ENCODE measurements at regions not wholly inside any gene's neighbourhood (a gene's known extent, or its start where the extent isn't known, plus 50 kb on each side); places are given as distances from the start of the nearest gene placed in this dataset.

DNA sequence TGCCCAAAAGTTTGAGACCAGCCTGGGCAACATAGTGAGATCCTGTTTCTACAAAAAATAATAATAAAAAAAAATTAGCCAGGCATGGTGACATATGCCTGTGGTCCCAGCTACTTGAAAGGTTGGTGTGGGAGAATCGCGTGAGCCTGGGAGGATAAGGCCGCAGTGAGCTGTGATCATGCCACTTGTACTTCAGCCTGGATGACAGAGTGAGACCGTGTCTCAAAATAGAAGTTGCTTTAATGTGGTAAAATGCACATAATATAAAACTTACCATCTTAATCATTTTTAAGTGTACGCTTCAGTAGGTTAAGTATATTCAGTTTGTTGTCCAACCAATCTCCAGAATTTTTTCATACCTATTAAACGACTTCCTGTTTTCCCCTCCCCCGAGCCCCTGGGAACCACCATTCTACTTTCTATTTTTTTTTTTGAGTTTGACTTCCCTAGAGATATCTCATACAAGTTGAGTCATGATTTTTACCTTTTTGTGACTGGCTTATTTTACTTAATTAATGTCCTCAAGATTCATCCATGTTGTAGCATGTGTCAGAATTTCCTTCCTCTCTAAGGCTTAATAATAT, 120.1 kb upstream of the POC5 start (continued):
- TF ChIP-seq, protein P1, sequence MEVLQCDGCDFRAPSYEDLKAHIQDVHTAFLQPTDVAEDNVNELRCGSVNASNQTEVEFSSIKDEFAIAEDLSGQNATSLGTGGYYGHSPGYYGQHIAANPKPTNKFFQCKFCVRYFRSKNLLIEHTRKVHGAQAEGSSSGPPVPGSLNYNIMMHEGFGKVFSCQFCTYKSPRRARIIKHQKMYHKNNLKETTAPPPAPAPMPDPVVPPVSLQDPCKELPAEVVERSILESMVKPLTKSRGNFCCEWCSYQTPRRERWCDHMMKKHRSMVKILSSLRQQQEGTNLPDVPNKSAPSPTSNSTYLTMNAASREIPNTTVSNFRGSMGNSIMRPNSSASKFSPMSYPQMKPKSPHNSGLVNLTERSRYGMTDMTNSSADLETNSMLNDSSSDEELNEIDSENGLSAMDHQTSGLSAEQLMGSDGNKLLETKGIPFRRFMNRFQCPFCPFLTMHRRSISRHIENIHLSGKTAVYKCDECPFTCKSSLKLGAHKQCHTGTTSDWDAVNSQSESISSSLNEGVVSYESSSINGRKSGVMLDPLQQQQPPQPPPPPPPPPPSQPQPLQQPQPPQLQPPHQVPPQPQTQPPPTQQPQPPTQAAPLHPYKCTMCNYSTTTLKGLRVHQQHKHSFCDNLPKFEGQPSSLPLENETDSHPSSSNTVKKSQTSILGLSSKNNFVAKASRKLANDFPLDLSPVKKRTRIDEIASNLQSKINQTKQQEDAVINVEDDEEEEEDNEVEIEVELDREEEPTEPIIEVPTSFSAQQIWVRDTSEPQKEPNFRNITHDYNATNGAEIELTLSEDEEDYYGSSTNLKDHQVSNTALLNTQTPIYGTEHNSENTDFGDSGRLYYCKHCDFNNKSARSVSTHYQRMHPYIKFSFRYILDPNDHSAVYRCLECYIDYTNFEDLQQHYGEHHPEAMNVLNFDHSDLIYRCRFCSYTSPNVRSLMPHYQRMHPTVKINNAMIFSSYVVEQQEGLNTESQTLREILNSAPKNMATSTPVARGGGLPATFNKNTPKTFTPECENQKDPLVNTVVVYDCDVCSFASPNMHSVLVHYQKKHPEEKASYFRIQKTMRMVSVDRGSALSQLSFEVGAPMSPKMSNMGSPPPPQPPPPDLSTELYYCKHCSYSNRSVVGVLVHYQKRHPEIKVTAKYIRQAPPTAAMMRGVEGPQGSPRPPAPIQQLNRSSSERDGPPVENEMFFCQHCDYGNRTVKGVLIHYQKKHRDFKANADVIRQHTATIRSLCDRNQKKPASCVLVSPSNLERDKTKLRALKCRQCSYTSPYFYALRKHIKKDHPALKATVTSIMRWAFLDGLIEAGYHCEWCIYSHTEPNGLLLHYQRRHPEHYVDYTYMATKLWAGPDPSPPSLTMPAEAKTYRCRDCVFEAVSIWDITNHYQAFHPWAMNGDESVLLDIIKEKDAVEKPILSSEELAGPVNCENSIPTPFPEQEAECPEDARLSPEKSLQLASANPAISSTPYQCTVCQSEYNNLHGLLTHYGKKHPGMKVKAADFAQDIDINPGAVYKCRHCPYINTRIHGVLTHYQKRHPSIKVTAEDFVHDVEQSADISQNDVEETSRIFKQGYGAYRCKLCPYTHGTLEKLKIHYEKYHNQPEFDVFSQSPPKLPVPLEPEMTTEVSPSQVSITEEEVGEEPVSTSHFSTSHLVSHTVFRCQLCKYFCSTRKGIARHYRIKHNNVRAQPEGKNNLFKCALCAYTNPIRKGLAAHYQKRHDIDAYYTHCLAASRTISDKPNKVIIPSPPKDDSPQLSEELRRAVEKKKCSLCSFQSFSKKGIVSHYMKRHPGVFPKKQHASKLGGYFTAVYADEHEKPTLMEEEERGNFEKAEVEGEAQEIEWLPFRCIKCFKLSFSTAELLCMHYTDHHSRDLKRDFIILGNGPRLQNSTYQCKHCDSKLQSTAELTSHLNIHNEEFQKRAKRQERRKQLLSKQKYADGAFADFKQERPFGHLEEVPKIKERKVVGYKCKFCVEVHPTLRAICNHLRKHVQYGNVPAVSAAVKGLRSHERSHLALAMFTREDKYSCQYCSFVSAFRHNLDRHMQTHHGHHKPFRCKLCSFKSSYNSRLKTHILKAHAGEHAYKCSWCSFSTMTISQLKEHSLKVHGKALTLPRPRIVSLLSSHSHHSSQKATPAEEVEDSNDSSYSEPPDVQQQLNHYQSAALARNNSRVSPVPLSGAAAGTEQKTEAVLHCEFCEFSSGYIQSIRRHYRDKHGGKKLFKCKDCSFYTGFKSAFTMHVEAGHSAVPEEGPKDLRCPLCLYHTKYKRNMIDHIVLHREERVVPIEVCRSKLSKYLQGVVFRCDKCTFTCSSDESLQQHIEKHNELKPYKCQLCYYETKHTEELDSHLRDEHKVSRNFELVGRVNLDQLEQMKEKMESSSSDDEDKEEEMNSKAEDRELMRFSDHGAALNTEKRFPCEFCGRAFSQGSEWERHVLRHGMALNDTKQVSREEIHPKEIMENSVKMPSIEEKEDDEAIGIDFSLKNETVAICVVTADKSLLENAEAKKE (CRISPR knock-in tag; IDR thresholded peaks at IDR 0.05), result no peak
- TF ChIP-seq, protein P2, sequence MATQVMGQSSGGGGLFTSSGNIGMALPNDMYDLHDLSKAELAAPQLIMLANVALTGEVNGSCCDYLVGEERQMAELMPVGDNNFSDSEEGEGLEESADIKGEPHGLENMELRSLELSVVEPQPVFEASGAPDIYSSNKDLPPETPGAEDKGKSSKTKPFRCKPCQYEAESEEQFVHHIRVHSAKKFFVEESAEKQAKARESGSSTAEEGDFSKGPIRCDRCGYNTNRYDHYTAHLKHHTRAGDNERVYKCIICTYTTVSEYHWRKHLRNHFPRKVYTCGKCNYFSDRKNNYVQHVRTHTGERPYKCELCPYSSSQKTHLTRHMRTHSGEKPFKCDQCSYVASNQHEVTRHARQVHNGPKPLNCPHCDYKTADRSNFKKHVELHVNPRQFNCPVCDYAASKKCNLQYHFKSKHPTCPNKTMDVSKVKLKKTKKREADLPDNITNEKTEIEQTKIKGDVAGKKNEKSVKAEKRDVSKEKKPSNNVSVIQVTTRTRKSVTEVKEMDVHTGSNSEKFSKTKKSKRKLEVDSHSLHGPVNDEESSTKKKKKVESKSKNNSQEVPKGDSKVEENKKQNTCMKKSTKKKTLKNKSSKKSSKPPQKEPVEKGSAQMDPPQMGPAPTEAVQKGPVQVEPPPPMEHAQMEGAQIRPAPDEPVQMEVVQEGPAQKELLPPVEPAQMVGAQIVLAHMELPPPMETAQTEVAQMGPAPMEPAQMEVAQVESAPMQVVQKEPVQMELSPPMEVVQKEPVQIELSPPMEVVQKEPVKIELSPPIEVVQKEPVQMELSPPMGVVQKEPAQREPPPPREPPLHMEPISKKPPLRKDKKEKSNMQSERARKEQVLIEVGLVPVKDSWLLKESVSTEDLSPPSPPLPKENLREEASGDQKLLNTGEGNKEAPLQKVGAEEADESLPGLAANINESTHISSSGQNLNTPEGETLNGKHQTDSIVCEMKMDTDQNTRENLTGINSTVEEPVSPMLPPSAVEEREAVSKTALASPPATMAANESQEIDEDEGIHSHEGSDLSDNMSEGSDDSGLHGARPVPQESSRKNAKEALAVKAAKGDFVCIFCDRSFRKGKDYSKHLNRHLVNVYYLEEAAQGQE (IDR thresholded peaks at IDR 0.05; ENCODE audit: unreplicated experiment), result no peak
- TF ChIP-seq STAT1 (IDR thresholded peaks at IDR 0.05; ENCODE audit: unreplicated experiment), result no peak

DNA sequence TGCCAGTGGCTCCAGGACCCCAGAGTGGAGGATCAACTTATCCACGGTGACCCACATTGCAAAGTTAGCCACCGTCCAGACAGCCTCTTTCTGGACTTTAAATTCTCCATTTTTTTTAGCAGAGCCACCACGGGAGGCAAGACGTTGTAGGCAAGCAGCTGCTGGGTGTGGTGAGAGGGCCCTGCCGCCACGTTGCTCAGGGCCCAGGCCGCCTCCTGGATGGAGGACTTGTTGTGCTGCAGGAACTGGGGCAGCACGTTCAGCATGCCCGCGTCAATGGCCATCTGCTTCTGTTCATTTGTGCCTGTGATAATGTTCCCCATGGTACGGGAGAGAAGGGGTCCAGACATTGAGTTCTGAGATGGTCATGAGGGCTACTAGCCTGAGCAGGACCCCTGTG, 114.3 kb upstream of the POC5 start:
- H4K20me1 ChIP-seq (replicated peaks; ENCODE audit: insufficient read depth), result no peaks in the 10 kb centered on the region
- no peaks in the 10 kb centered on the region for H3K27me3 Mint-ChIP-seq (ENCODE audit: insufficient read depth, low read depth, poor library complexity)
- H3K36me3 Mint-ChIP-seq (ENCODE audit: low read depth), result no peaks in the 10 kb centered on the region
- no peaks in the 10 kb centered on the region for H3F3A ChIP-seq (replicated peaks; ENCODE audit: low read depth)
- no peak overlapping the region for H3K27ac Mint-ChIP-seq
- DNase-seq (ENCODE audit: low spot score) (no peak), ATAC-seq (no peak)
- no peak overlapping the region for H3K4me3 ChIP-seq
- H3K27me3 ChIP-seq (ENCODE audit: insufficient read depth), result no peaks in the 10 kb centered on the region
- H3K4me3 Mint-ChIP-seq, result no peak overlapping the region
- no peaks in the 10 kb centered on the region for H3K9me2 ChIP-seq (ENCODE audit: insufficient read depth)
- no peaks in the 10 kb centered on the region for H3K4me1 ChIP-seq (ENCODE audit: insufficient read depth)
- H3K36me3 ChIP-seq (ENCODE audit: insufficient read depth), result no peaks in the 10 kb centered on the region
- no peaks in the 10 kb centered on the region for H3K79me2 ChIP-seq (replicated peaks; ENCODE audit: insufficient read depth)
- H3K27ac ChIP-seq (ENCODE audit: low read depth), result no peak overlapping the region
- no peaks in the 10 kb centered on the region for H3K9me3 Mint-ChIP-seq
- H3K4me1 Mint-ChIP-seq, result no peaks in the 10 kb centered on the region
- no peak for TF ChIP-seq EZH2phosphoT487 (IDR thresholded peaks at IDR 0.05; ENCODE audit: unreplicated experiment)
- TF ChIP-seq ZNF114 (CRISPR knock-in tag; IDR thresholded peaks at IDR 0.05), result no peak
- TF ChIP-seq JUNB (IDR thresholded peaks at IDR 0.05; ENCODE audit: unreplicated experiment), result no peak
- TF ChIP-seq CREB1 (CRISPR knock-in tag; IDR thresholded peaks at IDR 0.05; ENCODE audit: low read depth), result no peak
- no peak for TF ChIP-seq ZNF331 (CRISPR knock-in tag; IDR thresholded peaks at IDR 0.05; ENCODE audit: low read depth)
- TF ChIP-seq NANOG (IDR thresholded peaks at IDR 0.05; ENCODE audit: borderline replicate concordance), result no peak
- H2AFZ ChIP-seq, result no peak overlapping the region
- H3K4me2 ChIP-seq, result no peak overlapping the region
